Inflammatory macrophage (primary cell): ENCODE measurements at regions not wholly inside any gene's neighbourhood (a gene's known extent, or its start where the extent isn't known, plus 50 kb on each side); places are given as distances from the start of the nearest gene placed in this dataset.
"Not testable (repeated sequence)": the region's sequence is repeated elsewhere in the genome, so short reads cannot be mapped to it uniquely, and the experiment has no call there.

Source experiments
- DNase-seq, 2 donors: peaks; one replicate each; pipeline ENCODE4 v3.0.0-alpha.2; 2020 to 2022

- DNase-seq, result no peak
These were observed 80.1 kb upstream of the IVNS1ABP start for GRCh38 chr1:185397183-185397582.

- DNase-seq, result no peak
These were observed 79.1 kb upstream of the IVNS1ABP start for GRCh38 chr1:185396126-185396525.

GRCh38 chr1:185393815-185394214 is 76.8 kb upstream of the IVNS1ABP start:
- DNase-seq, result no peak

GRCh38 chr1:185393205-185393604 is 76.2 kb upstream of the IVNS1ABP start:
- no peak for DNase-seq

GRCh38 chr1:185388815-185389214 is 71.8 kb upstream of the IVNS1ABP start:
- no peak for DNase-seq

GRCh38 chr1:185388346-185388745 is 71.3 kb upstream of the IVNS1ABP start:
- DNase-seq, result no peak

- no peak for DNase-seq
These were observed 68.9 kb upstream of the IVNS1ABP start for GRCh38 chr1:185385991-185386390.

- DNase-seq, result not testable (repeated sequence)
These were observed 66.8 kb upstream of the IVNS1ABP start for GRCh38 chr1:185383805-185384204.

- DNase-seq, result no peak
These were observed 60.8 kb upstream of the IVNS1ABP start for GRCh38 chr1:185377831-185378230.

GRCh38 chr1:185376840-185377635 is 60.0 kb upstream of the IVNS1ABP start:
- DNase-seq, result peak; percentile 59 to 74

GRCh38 chr1:185376288-185376687 is 59.2 kb upstream of the IVNS1ABP start:
- DNase-seq, result no peak

GRCh38 chr1:185375583-185375982 is 58.5 kb upstream of the IVNS1ABP start:
- DNase-seq, result peak; percentile 68 to 81

- peak; percentile 65 to 71 for DNase-seq
These were observed 56.9 kb upstream of the IVNS1ABP start for GRCh38 chr1:185373813-185374529.

- DNase-seq, result no peak
These were observed 52.7 kb upstream of the IVNS1ABP start for GRCh38 chr1:185369786-185370185.

- DNase-seq, result no peak
These were observed 52.0 kb upstream of the IVNS1ABP start for GRCh38 chr1:185368913-185369491.

- no peak for DNase-seq
These were observed 51.3 kb upstream of the IVNS1ABP start for GRCh38 chr1:185368313-185368855.

- no peak for DNase-seq
These were observed 50.2 kb upstream of the IVNS1ABP start for GRCh38 chr1:185367218-185367617.
